ENCODE measurements at regions not wholly inside any gene's neighbourhood (a gene's known extent, or its start where the extent isn't known, plus 50 kb on each side); places are given as distances from the start of the nearest gene placed in this dataset.

GRCh38 chr11:33615751-33616150 is 84.9 kb downstream of the C11orf91 start:
- DNase-seq, result no peak

GRCh38 chr11:33613404-33613803 is 87.2 kb downstream of the C11orf91 start:
- DNase-seq, result no peak

GRCh38 chr11:33610903-33611302 is 89.7 kb downstream of the C11orf91 start:
- DNase-seq, result no peak

- no peak for DNase-seq
Measured at GRCh38 chr11:33608386-33608785, 92.2 kb downstream of the C11orf91 start.

- no peak for DNase-seq
Measured at GRCh38 chr11:33606762-33607161, 93.9 kb downstream of the C11orf91 start.

GRCh38 chr11:33605703-33606102 is 94.9 kb downstream of the C11orf91 start:
- DNase-seq, result no peak

GRCh38 chr11:33598426-33599069 is 102.1 kb downstream of the C11orf91 start:
- DNase-seq, result no peak

- DNase-seq, result no peak
Measured at GRCh38 chr11:33594188-33594587, 106.4 kb downstream of the C11orf91 start.

- DNase-seq, result no peak
Measured at GRCh38 chr11:33590441-33590840, 110.2 kb downstream of the C11orf91 start.

- DNase-seq, result no peak
Measured at GRCh38 chr11:33588056-33588455, 112.6 kb downstream of the C11orf91 start.

- DNase-seq, result no peak
Measured at GRCh38 chr11:33585586-33586209, 114.9 kb downstream of the C11orf91 start.

GRCh38 chr11:33582636-33583325 is 117.8 kb downstream of the C11orf91 start:
- no peak for DNase-seq

GRCh38 chr11:33579101-33579500 is 121.5 kb downstream of the C11orf91 start:
- DNase-seq, result no peak

GRCh38 chr11:33577204-33577603 is 123.4 kb downstream of the C11orf91 start:
- DNase-seq, result no peak

- no peak for DNase-seq
Measured at GRCh38 chr11:33575311-33575710, 125.3 kb downstream of the C11orf91 start.

- no peak for DNase-seq
Measured at GRCh38 chr11:33574331-33574730, 126.3 kb downstream of the C11orf91 start.

- DNase-seq, result no peak
Measured at GRCh38 chr11:33569333-33569732, 131.3 kb downstream of the C11orf91 start.

- no peak for DNase-seq
Measured at GRCh38 chr11:33567004-33567403, 133.6 kb downstream of the C11orf91 start.

- no peak for DNase-seq
Measured at GRCh38 chr11:33564856-33565453, 135.7 kb downstream of the C11orf91 start.

GRCh38 chr11:33560729-33561128 is 139.9 kb downstream of the C11orf91 start:
- DNase-seq, result no peak

GRCh38 chr11:33559567-33559966 is 141.1 kb downstream of the C11orf91 start:
- DNase-seq, result no peak

GRCh38 chr11:33558097-33558496 is 142.5 kb downstream of the C11orf91 start:
- DNase-seq, result no peak

GRCh38 chr11:33557201-33557600 is 143.4 kb downstream of the C11orf91 start:
- DNase-seq, result no peak

GRCh38 chr11:33554219-33554618 is 146.4 kb downstream of the C11orf91 start:
- DNase-seq, result no peak

Data from dermis blood vessel endothelial cell (primary cell).